HG03045 (cell line): ENCODE measurements at regions not wholly inside any gene's neighbourhood (a gene's known extent, or its start where the extent isn't known, plus 50 kb on each side); places are given as distances from the start of the nearest gene placed in this dataset.
"Not testable (repeated sequence)": the region's sequence is repeated elsewhere in the genome, so short reads cannot be mapped to it uniquely, and the experiment has no call there.

Experiments
- ATAC-seq: cut with Tn5 transposase; IDR thresholded peaks from one replicate; pipeline ENCODE4 v1.9.1; 2021; ENCODE audit warnings: mild to moderate bottlenecking, moderate library complexity; ENCODE audit not compliant: unreplicated experiment

- ATAC-seq, result no peak
Observed at GRCh38 chr3:102361101-102361500, 73.7 kb upstream of the ZPLD1 start.

GRCh38 chr3:102366116-102366515 is 68.7 kb upstream of the ZPLD1 start:
- ATAC-seq, result not testable (repeated sequence)

GRCh38 chr3:102374863-102375634 is 59.8 kb upstream of the ZPLD1 start:
- no peak for ATAC-seq

DNA sequence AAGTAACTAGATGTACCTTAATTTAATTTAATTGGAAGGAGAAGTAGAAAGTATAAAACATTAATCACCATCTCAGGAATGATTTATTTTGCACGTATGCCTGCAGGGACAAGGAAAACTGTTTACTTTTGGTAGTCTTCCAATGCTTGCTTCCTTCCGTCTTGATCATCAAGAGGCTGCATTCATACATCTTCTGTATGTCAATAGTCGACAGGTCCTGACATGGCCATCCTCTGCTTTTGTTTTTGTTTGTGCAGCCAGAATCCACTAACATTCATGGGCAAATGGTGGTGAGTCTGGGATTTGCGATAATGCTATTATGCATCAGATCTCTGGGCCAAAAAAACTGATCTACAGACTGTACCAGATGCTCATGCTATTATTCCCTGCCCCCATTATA is 56.6 kb upstream of the ZPLD1 start:
- no peak for ATAC-seq

GRCh38 chr3:102382201-102382600 is 52.6 kb upstream of the ZPLD1 start:
- ATAC-seq, result not testable (repeated sequence)
